Activated T-helper 17 cell treated with anti-CD3 and anti-CD28 coated beads, Interleukin-2, amount 50 U/mL, for 72 hours (primary cell): ENCODE measurements at regions not wholly inside any gene's neighbourhood (a gene's known extent, or its start where the extent isn't known, plus 50 kb on each side); places are given as distances from the start of the nearest gene placed in this dataset.
"Not testable (repeated sequence)": the region's sequence is repeated elsewhere in the genome, so short reads cannot be mapped to it uniquely, and the experiment has no call there.

Experiments
- ATAC-seq: fragments of 150-1000 bp; cut with Tn5 transposase; replicated peaks from 2 replicates; pipeline ENCODE4 v1.10.0; 2021; ENCODE audit warnings: mild to moderate bottlenecking, moderate library complexity
- H3K27ac Mint-ChIP-seq: one replicate; pipeline ENCODE4 v1.8.0; 2022; ENCODE audit warnings: mixed read lengths
- H3K27me3 Mint-ChIP-seq: one replicate; pipeline ENCODE4 v1.8.0; 2022; ENCODE audit warnings: mixed read lengths
- H3K36me3 Mint-ChIP-seq: one replicate; pipeline ENCODE4 v1.8.0; 2022; ENCODE audit warnings: low read depth, mild to moderate bottlenecking, mixed read lengths
- H3K4me1 Mint-ChIP-seq: one replicate; pipeline ENCODE4 v1.8.0; 2022; ENCODE audit warnings: mixed read lengths
- H3K4me3 Mint-ChIP-seq: one replicate; pipeline ENCODE4 v1.8.0; 2022; ENCODE audit warnings: mild to moderate bottlenecking, mixed read lengths
- H3K9me3 Mint-ChIP-seq: one replicate; pipeline ENCODE4 v1.8.0; 2022; ENCODE audit warnings: mixed read lengths

DNA sequence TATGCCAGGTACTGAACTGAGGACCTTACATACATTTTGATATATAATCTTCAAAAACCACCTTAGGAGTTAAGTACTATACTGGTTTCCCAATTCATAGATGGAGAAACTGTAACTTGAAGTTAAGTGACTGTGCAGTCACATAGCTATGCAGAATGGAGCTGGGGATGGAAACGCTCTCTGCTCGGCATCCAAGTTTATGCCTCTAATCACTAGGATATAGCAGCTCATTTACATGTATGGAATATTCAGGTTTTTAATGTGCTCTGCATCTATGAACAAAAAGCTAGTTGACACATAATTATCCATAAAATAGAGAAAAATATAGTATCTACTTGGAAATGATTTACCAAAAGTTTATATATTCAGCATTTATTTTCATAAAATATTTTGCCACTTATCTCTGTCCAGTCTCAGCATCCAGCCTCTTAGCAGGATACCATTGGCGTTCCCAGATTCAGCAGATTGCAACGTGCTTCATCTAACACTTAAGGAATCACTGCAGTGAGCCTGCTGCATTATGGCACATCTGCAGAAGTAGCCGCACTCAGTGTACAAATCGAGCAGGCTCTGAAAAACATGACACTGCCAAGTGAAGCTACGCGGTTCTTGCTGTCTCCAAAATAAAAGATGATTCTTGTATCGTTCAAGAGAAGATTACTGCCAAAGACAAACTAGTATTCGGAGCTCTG lies 70.4 kb downstream of the MRPL57 start:
- no peaks in the 10 kb centered on the region for H3K9me3 Mint-ChIP-seq
- H3K27ac Mint-ChIP-seq, result no peak overlapping the region
- no peaks in the 10 kb centered on the region for H3K36me3 Mint-ChIP-seq
- no peak for ATAC-seq
- peaks cover 18% of the 10 kb centered on the region for H3K27me3 Mint-ChIP-seq
- no peaks in the 10 kb centered on the region for H3K4me1 Mint-ChIP-seq
- H3K4me3 Mint-ChIP-seq, result no peak overlapping the region

DNA sequence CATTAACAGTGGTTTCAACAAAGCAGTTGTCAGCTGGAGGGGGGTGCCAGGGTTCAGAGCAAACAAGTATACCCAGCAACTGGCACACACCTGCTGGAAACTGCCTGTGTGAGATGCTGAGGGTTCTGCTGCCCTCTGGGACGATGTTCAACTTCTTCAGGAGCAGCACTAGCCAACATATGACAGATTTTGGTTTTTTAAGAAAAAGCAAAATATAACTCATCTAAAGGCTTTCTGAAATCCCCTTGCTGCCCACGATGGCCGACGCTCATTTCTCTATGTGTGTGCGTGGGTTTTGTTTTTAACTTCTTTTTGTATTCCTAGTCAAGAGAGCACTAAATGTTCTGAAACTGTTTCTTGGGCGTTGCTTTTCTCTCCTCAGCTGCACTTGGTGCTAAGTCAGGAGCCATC lies 79.9 kb downstream of the MRPL57 start:
- no peaks in the 10 kb centered on the region for H3K36me3 Mint-ChIP-seq
- peak; percentile 67 for ATAC-seq
- H3K27ac Mint-ChIP-seq, result peak overlapping the region; percentile 40
- H3K4me3 Mint-ChIP-seq, result peak overlapping the region; percentile 56
- H3K9me3 Mint-ChIP-seq, result no peaks in the 10 kb centered on the region
- H3K4me1 Mint-ChIP-seq, result peaks cover 6% of the 10 kb centered on the region
- peaks cover 10% of the 10 kb centered on the region for H3K27me3 Mint-ChIP-seq

DNA sequence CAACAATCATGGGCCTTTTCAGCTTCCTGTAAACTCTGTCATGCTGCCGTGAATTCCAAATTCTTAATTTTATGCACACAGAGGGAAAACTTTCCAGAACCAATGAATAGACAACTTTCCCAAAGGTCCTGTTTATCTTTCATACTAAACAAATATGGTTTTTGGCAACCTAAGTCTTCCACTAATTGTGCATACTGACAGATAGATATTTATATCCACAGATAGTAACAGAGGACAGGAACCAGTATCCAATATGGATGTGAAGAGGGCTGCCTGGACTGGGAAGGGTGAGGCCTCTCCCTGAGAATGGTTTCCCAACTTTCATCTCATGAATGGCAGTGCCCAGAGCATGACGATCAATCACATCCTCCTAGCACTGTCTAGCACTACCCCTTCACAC lies 80.4 kb downstream of the MRPL57 start:
- Mint-ChIP-seq H3K27me3 (peaks cover 7% of the 10 kb centered on the region), H3K36me3 (no peaks in the 10 kb centered on the region), H3K4me3 (peak overlapping the region; percentile 56), H3K4me1 (peaks cover 6% of the 10 kb centered on the region), H3K27ac (peak overlapping the region; percentile 40), H3K9me3 (no peaks in the 10 kb centered on the region)
- no peak for ATAC-seq

DNA sequence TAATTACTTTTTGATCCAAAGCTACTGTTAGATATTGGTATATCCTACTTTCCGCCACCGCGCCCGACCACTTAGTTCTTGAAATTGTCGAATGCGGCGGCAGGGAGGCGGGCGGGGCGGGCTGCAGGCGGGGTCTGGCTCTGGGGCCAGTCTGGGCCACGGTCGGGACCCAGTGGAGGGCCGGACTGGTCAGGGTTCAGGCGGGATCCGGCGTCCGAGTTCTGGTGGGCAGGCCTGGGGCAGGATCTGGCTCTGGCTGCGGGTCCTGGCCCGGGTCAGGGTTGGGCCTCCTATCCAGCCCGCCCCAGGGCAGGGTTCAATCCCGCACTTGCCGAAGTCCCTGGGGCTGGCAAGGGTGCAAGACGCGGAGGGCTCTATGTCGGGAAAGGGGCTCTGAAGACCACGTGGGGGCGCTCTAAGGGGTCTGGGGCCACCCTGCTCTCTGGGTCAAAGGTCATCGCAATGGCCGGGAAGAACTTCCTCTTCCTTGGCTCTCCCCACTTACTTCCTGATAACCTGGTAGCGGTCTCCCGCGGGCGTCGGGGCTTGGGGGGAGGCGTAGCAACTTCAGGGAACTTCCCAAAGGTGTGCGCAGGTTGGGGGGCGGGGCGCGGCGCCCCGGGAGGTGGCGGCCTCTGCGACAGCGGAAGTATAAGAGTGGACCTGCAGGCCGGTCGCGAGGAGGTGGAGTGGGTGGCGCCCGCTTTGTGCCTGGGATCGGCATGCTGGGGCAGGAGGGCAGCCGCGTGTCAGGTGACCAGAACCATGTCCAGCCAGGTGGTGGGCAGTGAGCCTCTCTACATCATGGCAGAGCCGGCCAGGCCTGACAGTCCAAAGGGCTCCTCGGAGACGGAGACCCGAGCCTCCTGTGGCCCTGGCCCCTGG lies 83.4 kb downstream of the MRPL57 start:
- Mint-ChIP-seq H3K4me1 (peaks cover 6% of the 10 kb centered on the region), H3K4me3 (no peak overlapping the region), H3K36me3 (no peaks in the 10 kb centered on the region), H3K27me3 (no peaks in the 10 kb centered on the region), H3K9me3 (no peaks in the 10 kb centered on the region), H3K27ac (no peak overlapping the region)
- ATAC-seq, result no peak

DNA sequence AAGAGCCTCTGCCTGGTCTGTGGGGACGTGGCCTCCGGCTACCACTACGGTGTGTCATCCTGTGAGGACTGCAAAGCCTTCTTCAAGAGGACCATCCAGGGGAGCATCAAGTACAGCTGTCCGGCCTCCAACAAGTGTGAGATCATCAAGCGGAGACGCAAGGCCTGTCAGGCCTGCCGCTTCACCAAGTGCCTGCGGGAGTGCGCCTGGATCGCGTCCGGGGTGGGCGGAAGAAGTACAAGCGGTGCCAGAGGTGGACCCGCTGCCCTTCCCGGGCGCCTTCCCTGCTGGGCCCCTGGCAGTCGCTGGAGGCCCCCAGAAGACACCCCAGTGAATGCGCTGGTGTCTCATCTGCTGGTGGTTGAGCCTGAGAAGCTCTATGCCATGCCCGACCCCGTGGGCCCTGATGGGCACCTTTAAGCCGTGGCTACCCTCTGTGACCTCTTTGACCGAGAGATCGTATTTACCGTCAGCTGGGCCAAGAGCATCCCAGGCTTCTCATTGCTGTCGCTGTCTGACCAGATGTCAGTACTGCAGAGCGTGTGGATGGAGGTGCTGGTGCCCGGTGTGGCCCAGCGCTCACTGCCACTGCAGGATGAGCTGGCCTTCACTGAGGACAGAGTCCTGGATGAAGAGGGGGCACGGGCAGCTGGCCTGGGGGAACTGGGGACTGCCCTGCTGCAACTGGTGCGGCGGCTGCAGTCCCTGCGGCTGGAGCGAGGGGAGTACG lies 84.3 kb downstream of the MRPL57 start:
- H3K27me3 Mint-ChIP-seq, H3K9me3 Mint-ChIP-seq, H3K36me3 Mint-ChIP-seq, H3K27ac Mint-ChIP-seq, H3K4me3 Mint-ChIP-seq, ATAC-seq, H3K4me1 Mint-ChIP-seq: not testable (repeated sequence)

DNA sequence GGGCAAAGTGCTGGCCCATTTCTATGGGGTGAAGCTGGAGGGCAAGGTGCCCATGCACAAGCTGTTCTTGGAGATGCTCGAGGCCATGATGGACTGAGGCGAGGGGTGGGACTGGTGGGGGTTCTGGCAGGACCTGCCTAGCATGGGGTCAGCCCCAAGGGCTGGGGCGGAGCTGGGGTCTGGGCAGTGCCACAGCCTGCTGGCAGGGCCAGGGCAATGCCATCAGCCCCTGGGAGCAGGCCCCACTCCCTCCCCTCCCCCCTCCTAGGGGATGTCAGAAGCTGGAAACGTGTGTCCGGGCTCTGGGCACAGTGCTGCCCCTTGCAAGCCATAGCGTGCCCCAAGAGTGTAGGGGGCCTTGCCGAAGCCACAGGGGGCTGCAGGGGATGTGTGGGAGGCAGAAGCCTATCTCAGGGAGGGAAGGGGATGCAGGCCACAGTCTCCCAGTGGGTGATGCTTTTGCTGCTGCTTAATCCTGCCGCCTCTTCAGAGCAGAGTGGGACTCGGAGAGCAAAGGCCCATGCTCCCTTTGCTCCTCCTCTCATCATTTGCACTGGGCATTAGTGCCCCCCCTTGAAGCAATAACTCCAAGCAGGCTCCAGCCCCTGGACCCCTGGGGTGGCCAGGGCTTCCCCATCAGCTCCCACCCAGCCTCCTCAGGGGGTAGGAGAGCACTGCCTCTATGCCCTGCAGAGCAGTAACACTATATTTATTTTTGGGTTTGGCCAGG lies 85.2 kb downstream of the MRPL57 start:
- not testable (repeated sequence) for ATAC-seq, H3K27ac Mint-ChIP-seq, H3K36me3 Mint-ChIP-seq, H3K4me3 Mint-ChIP-seq, H3K4me1 Mint-ChIP-seq, H3K27me3 Mint-ChIP-seq, H3K9me3 Mint-ChIP-seq

DNA sequence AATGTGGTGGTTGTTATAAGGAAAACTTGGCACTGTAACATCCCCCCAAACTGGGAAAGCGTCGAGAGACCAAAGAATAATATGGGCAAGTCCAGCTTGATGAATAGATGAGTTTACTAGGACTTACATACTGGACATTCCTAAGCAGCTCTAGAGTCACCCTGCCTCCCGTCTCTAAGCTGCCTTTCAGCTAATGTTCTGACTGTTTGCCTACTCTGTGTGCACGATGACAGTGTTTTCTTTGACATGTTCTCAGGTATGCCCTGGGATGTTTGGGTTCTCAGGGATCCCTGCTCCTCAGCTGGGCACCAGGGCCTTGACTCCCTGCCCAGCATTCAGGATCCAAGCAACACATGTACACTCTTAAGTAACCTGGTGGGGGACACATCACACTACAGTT lies 87.5 kb downstream of the MRPL57 start:
- H3K4me3 Mint-ChIP-seq, H3K9me3 Mint-ChIP-seq, H3K27me3 Mint-ChIP-seq, H3K4me1 Mint-ChIP-seq, H3K27ac Mint-ChIP-seq, ATAC-seq, H3K36me3 Mint-ChIP-seq: not testable (repeated sequence)

DNA sequence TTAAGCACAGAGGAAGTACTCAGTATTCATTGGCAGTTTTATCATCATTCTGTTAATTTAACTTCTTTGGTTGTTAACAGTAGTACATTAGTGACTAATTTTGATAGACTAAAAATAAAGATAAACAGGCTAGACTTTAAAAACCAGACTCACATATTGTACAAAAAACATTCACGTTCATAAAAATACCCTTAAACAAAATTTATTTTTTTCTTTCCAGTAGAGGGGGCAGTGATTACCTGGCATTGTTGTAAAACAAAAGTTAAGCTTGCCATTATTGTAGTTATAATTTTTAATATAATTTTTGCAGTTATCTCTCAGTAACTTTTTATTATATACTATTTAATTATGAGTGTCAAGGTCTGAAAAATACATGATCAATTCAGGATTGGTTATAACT lies 92.0 kb downstream of the MRPL57 start:
- not testable (repeated sequence) for H3K4me3 Mint-ChIP-seq, H3K4me1 Mint-ChIP-seq, H3K27me3 Mint-ChIP-seq, H3K9me3 Mint-ChIP-seq, H3K36me3 Mint-ChIP-seq, ATAC-seq, H3K27ac Mint-ChIP-seq

DNA sequence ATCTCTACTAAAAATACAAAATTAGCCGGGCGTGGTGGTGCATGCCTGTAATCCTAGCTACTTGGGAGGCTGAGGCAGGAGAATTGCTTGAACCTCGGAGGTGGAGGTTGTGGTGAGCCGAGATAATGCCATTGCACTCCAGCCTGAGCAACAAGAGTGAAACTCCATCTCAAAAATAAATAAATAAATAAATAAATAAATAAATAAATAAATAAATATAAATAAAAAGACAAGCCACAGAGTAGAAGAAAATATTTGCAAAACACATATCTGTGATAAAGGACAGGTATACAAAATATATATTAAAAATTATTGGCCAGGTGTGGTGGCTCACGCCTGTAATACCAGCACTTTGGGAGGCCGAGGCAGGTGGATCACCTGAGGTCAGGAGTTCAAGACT lies 96.0 kb downstream of the MRPL57 start:
- H3K27me3 Mint-ChIP-seq, H3K4me1 Mint-ChIP-seq, H3K4me3 Mint-ChIP-seq, H3K36me3 Mint-ChIP-seq, ATAC-seq, H3K9me3 Mint-ChIP-seq, H3K27ac Mint-ChIP-seq: not testable (repeated sequence)

DNA sequence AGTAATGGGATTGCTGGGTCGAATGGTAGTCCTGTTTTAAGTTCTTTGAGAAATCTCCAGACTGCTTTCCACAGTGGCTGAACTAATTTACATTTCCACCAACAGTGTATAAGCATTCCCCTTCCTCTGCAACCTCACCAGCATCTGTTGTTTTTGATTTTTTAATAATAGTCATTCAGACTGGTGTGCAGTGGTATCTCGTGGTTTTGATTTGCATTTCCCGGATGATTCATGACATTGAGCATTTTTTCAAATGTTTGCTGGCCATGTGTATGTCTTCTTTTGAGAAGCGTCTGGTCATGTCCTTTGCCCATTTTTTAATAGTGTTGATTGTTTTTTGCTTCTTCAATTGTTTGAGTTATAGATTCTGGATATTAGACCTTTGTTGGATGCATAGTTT lies 98.0 kb downstream of the MRPL57 start:
- H3K36me3 Mint-ChIP-seq, H3K4me3 Mint-ChIP-seq, ATAC-seq, H3K9me3 Mint-ChIP-seq, H3K27me3 Mint-ChIP-seq, H3K4me1 Mint-ChIP-seq, H3K27ac Mint-ChIP-seq: not testable (repeated sequence)

DNA sequence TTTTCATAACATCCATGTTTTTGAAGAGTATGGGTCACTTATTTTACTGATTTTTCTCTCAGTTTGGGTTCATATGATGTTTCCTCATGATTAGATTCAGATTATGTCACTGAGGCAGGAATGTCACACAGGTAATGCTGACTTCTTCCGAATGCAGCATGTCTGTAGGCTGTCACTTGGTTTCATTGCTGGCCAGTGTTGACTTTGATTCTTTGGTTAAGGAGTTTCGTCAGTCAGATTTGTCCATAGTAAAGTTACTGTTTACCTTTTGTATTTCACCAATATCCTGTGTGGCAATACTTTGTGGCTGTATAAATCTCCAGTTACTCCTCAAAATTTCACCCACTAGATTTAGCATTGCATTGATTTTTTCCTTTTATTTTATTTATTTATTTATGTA lies 105.6 kb downstream of the MRPL57 start:
- Mint-ChIP-seq H3K36me3 (no peaks in the 10 kb centered on the region), H3K9me3 (no peaks in the 10 kb centered on the region), H3K4me1 (no peaks in the 10 kb centered on the region), H3K27me3 (peaks cover 14% of the 10 kb centered on the region), H3K27ac (no peak overlapping the region), H3K4me3 (no peak overlapping the region)
- ATAC-seq, result no peak

DNA sequence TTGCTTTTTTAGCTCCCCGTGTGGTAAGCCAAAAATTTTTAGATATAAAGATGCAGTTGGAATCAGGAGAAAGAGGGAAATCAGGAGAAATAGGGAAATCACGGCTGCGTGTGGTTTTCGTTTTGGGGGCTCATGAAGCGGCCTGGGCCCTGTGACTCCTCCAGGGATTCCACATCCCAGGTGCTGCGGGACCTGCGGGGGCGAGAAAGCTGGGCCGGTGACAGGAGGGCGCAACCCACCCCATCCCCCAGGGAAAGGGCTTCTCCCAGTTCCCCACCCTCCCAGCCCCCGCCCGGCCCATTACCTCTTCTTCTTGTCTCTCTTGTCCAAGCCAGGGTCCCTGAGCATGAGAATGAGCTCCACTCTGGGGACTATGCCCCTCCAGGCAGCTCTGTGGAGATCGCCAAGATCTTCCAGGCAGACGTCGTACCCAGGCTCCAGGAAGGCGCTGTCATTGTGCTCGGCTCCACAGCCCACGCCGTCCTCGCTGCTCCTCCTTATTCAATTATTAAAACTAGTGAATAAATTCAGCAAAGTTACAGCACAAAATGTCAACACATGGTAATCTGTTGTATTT lies 111.0 kb downstream of the MRPL57 start:
- no peaks in the 10 kb centered on the region for H3K36me3 Mint-ChIP-seq
- no peaks in the 10 kb centered on the region for H3K4me1 Mint-ChIP-seq
- H3K27me3 Mint-ChIP-seq, result peaks cover 14% of the 10 kb centered on the region
- peaks cover 5% of the 10 kb centered on the region for H3K9me3 Mint-ChIP-seq
- ATAC-seq, result no peak
- H3K27ac Mint-ChIP-seq, result no peak overlapping the region
- H3K4me3 Mint-ChIP-seq, result no peak overlapping the region

DNA sequence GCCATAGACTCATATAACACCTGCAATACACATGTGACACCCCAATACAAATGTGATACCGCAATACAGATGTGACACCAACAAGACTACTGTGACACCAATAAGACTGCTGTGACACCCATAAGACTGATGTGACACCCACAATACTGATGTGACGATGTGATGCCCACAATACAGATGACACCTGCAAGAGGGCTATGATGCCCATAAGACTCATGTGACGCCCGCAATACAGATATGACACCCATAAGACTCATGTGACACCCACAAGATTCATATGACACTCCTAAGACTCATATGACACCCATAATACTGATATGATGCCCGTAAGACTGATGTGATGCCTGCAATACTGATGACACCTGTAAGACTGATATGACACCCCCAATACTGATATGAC lies 113.0 kb downstream of the MRPL57 start:
- Mint-ChIP-seq H3K9me3 (peaks cover 5% of the 10 kb centered on the region), H3K4me1 (no peaks in the 10 kb centered on the region), H3K27ac (no peak overlapping the region), H3K27me3 (peaks cover 5% of the 10 kb centered on the region), H3K4me3 (no peak overlapping the region), H3K36me3 (no peaks in the 10 kb centered on the region)
- ATAC-seq, result no peak

DNA sequence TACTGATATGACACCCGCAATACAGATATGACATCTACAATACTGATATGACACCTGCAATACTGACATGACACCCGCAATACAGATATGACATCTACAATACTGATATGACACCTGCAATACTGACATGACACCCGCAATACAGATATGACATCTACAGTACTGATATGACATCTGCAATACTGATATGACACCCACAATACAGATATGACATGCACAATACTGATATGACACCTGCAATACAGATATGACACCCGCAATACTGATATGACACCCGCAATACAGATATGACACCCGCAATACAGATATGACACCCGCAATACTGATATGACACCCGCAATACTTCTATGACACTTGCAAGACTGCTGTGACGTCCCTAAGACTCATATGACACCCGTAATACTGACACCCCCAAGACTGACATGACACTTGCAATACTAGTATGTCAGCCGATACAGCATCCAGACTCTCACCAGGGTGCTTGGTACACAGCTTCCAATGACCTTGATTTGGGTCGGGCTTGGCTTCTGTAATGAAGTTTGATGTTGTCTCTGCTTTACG lies 114.1 kb downstream of the MRPL57 start:
- not testable (repeated sequence) for H3K27me3 Mint-ChIP-seq, H3K4me3 Mint-ChIP-seq, H3K4me1 Mint-ChIP-seq, H3K36me3 Mint-ChIP-seq, H3K9me3 Mint-ChIP-seq
- ATAC-seq, result peak; percentile 29
- peak overlapping the region; percentile 74 for H3K27ac Mint-ChIP-seq
